Body of pancreas (tissue), 4 donors: ENCODE measurements at regions not wholly inside any gene's neighbourhood (a gene's known extent, or its start where the extent isn't known, plus 50 kb on each side); places are given as distances from the start of the nearest gene placed in this dataset.

Source experiments
- CTCF ChIP-seq, 7 experiments: fragments of 450-650 bp in 4 of 7; fragments of 200-600 bp in 3 of 7; sonication (generic) in 3 of 7; IDR thresholded peaks; one replicate each; pipeline ENCODE4 v1.5.1; 2016 to 2019; ENCODE audit warnings: antibody characterized with exemption in 7 of 7
- POLR2A ChIP-seq, 3 donors: fragments of 450-650 bp; IDR thresholded peaks; one replicate each; pipeline ENCODE4 v1.6.1; 2016; ENCODE audit warnings: antibody characterized with exemption in 3 of 3, mild to moderate bottlenecking in 2 of 3

GRCh38 chr13:33935969-33936368 lies 118.0 kb downstream of the RFC3 start:
- no peak for TF ChIP-seq CTCF (IDR thresholded peaks at IDR 0.05)
- no peak for TF ChIP-seq POLR2A (IDR thresholded peaks at IDR 0.05)
